NAMALWA (cell line): ENCODE measurements at regions not wholly inside any gene's neighbourhood (a gene's known extent, or its start where the extent isn't known, plus 50 kb on each side); places are given as distances from the start of the nearest gene placed in this dataset.
"Not testable (repeated sequence)": the region's sequence is repeated elsewhere in the genome, so short reads cannot be mapped to it uniquely, and the experiment has no call there.

Source experiments
- DNase-seq: peaks from one replicate; pipeline ENCODE4 v3.0.0-alpha.2; 2015; ENCODE audit warnings: low spot score

GRCh38 chr21:14321042-14321441, 61.9 kb downstream of the HSPA13 start:
- no peak for DNase-seq

DNA sequence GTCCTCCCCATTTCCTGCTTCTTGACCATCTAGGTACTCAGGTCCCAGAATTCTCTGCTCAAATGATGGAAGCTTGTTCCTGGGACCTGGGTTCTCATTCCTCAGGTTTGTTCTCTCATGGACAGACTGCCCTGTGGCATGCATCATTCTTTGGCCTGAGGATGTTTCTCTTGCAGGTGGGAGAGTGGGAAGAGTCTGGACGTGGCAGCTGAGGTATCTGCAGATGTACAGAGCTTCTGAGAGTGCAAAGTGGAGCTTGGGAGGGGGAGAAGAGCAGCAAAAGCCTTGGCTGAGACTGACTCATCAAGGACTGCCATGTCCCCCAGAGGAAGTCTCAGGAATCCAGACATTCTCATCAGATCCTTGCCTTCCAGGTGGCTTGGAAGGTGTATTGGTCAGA, 63.1 kb downstream of the HSPA13 start:
- DNase-seq, result no peak

DNA sequence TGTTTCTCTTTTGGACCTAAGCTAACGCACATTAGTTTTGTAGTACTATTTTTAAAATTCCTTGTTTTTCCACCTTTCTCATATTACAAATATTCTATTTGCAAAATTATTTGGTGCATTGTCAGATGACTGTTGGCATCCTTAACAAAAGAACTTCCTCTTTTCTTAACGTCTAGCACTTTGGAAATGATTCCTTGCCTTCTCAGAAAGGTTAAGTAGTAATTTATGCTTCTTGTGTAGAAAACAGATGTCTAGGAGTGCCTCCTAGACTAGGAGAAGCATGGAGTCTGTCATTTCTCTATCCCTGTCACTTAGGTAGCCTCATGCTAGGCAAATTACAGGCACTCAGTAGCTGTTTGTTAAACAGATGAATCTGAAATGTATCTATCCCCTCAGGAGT, 64.4 kb downstream of the HSPA13 start:
- DNase-seq, result no peak

GRCh38 chr21:14317507-14317906, 65.4 kb downstream of the HSPA13 start:
- DNase-seq, result no peak

DNA sequence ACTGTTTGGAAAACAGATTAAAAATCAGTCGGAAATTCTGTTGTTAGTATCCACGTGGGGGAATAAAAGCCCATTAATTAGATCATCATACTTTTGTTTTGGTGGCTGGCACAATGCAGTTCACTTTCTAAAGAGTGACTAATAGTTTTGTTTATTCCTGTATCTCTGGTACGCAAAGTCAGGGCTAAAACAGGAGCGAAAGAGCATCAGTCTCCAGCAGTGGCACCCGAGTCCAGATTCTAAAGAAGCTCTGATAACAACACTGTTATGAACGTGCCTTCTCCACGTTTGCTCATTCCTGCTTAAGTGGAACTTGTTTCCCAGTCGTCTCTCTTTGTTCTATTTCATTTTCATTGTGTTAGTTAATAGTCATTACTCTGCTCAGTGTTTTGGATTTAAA, 69.6 kb downstream of the HSPA13 start:
- DNase-seq, result no peak

DNA sequence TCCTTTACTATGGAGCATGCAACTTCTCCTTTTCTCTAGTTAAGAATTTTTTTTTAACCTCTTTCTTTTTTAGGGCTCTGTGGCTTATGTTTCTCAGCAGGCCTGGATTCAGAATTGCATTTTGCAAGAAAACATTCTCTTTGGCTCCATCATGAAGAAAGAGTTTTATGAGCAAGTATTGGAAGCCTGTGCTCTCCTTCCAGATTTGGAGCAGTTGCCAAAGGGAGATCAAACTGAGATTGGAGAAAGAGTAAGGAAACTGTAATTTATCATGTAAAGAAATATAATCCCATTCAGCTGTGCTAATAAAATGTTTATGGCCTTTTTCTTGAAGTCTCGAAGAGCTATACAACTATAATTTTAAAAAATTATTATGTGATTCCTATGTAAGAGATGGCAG, 70.1 kb downstream of the HSPA13 start:
- no peak for DNase-seq

- peak; percentile 24 for DNase-seq
Observed at GRCh38 chr21:14308234-14308633, 74.7 kb downstream of the HSPA13 start.

GRCh38 chr21:14306126-14306907, 76.6 kb downstream of the HSPA13 start:
- peak; percentile 50 for DNase-seq

- DNase-seq, result no peak
Observed at GRCh38 chr21:14303731-14304488, 79.0 kb downstream of the HSPA13 start.

DNA sequence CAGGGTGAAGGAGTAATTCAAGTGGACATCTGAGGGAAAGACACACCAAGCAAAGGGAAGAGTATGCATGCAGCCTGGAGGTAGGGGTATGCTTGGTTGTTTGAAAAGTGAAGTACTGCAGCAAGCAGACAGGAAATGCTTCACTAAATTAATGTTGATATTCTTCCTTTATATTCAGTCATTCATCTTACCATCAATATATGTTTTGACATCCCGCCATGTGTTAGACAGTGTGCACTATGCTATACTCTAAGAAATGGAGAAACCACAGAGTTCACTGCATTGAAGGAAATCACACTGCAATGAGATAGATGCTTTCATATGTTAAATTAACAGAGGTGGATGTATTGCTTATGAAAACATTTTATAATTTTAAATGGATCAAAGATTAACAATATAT, 82.9 kb downstream of the HSPA13 start:
- DNase-seq, result no peak

- DNase-seq, result no peak
Observed at GRCh38 chr21:14290576-14290975, 74.6 kb downstream of the RBM11 start.

GRCh38 chr21:14288922-14289321, 73.0 kb downstream of the RBM11 start:
- DNase-seq, result no peak

GRCh38 chr21:14285147-14285761, 69.3 kb downstream of the RBM11 start:
- DNase-seq, result no peak

DNA sequence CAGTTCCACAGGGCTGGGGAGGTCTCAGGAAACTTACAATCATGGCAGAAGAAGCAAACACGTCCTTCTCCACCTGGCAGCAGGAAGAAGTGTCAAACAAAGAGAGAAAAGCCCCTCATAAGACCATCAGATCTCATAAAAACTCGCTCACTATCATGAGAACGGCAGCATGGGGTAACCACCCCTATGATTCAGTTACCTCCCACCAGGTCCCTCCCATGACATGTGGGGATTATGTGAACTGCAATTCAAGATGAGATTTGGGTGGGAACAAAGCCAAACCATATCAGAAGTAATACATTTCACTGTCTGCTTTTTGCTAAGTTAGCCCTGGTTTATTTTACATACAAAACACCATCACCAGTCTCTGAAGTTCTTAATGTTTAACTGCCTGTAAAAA, 68.5 kb downstream of the RBM11 start:
- DNase-seq, result peak; percentile 16

DNA sequence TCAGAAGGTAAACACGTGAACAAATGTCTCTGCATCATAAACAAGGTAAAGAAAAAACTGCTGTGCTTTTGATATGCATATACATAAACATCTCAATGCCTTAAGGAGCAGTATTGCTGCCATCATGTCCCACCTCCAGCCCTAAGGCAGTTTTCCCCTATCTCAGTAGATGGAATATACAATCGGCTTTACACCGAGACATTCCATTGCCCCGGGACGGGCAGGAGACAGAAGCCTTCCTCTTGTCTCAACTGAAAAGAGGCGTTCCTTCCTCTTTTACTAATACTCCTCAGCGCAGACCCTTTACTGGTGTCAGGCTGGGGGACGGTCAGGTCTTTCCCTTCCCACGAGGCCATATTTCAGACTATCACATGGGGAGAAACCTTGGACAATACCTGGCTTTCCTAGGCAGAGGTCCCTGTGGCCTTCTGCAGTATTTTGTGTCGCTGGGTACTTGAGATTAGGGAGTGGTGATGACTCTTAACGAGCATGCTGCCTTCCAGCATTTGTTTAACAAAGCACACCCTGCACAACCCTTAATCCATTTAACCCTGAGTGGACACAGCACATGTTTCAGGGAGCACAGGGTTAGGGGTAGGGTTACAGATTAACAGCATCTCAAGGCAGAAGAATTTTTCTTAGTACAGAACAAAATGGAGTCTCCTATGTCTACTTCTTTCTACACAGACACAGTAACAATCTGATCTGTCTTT, 65.4 kb downstream of the RBM11 start:
- not testable (repeated sequence) for DNase-seq
